Neural cell (in vitro differentiated cells): ENCODE measurements at regions not wholly inside any gene's neighbourhood (a gene's known extent, or its start where the extent isn't known, plus 50 kb on each side); places are given as distances from the start of the nearest gene placed in this dataset.

Experiments used
- CTCF ChIP-seq: fragments of 450-650 bp; IDR thresholded peaks from 2 replicates; pipeline ENCODE4 v1.5.1; 2014; ENCODE audit warnings: antibody characterized with exemption, mild to moderate bottlenecking, moderate library complexity; ENCODE audit not compliant: poor library complexity, severe bottlenecking
- EZH2 ChIP-seq: fragments of 200-600, 300-800 bp; shearing (Covaris generic), sonication (generic); IDR thresholded peaks from 2 replicates; pipeline ENCODE4 v1.6.1; 2014; ENCODE audit warnings: antibody characterized with exemption, low read length, borderline replicate concordance, mild to moderate bottlenecking; ENCODE audit not compliant: insufficient read depth, poor library complexity, severe bottlenecking
- POLR2AphosphoS5 ChIP-seq: IDR thresholded peaks from 2 replicates; pipeline ENCODE4 v1.6.1; 2012
- REST ChIP-seq: IDR thresholded peaks from 2 replicates; pipeline ENCODE4 v1.6.1; 2012; ENCODE audit warnings: borderline replicate concordance
- SMC3 ChIP-seq: fragments of 450-650 bp; conservative IDR thresholded peaks from 2 replicates; pipeline ENCODE4 v1.6.1; 2014; ENCODE audit warnings: antibody characterized with exemption, mild to moderate bottlenecking, moderate library complexity; ENCODE audit not compliant: poor library complexity
- TAF1 ChIP-seq: IDR thresholded peaks from 2 replicates; pipeline ENCODE4 v1.6.1; 2012; ENCODE audit warnings: low read depth

GRCh38 chr13:90168953-90169352, 1178.5 kb upstream of the MIR17HG start:
- TF ChIP-seq CTCF, result no peak
- no peak for TF ChIP-seq TAF1
- TF ChIP-seq EZH2, result no peak
- TF ChIP-seq REST, result no peak
- TF ChIP-seq SMC3, result no peak
- TF ChIP-seq POLR2AphosphoS5, result no peak
